ENCODE measurements at regions not wholly inside any gene's neighbourhood (a gene's known extent, or its start where the extent isn't known, plus 50 kb on each side); places are given as distances from the start of the nearest gene placed in this dataset.

DNA sequence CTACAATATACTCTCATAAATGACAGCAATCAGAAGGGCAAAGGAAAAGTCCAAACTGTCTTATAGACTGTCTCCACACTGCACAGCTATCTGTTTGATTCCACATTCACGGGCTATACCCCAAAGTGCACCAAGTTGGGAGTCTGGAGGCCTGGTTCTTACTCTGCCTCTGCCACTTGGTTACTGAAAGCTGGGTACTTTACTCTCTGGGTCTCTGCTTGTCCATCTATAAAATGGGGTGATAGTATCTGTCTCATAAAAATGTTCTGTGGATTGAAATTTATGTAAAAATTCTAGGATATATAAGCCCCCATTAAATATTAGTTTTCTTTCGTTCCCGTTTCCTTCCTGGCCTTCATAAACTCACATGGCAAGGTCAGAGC lies 86.5 kb downstream of the CD164 start:
- no peak for DNase-seq (ENCODE audit: low read depth in 4 of 4, low spot score in 1 of 4)

DNA sequence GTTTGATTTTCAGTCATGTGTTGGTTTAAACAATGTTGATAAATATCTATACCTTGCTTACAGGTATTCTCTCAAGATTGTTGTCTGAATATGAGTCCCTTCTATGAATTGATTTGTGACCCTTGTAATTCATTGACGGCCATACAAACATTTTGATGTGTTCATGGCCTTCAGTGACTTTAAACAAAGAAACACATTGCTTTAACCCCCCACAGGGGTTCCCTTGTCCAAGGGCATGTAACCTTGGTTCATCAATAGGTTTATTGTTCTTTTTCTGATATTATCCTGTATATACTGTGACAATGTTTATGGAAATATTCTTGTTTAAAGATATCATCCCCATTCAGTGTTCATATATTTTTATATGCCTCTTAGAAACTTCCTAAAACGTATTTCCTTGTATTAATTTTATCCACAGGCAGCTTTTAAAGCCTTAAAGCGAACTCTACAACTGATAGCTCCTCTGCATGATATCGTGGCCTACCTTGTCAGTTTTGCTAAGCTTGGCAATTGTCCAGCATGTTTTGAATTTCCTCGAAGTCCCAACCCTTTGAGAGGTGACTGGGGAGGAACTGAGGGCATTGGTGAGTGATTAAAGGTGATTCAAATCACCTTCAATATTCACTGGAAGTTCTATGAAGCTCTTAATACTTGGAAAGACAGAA lies 87.0 kb downstream of the CD164 start:
- DNase-seq (ENCODE audit: low read depth in 4 of 4, low spot score in 1 of 4), result no peak

- DNase-seq (ENCODE audit: low read depth in 4 of 4, low spot score in 1 of 4), result no peak
Observed at GRCh38 chr6:109292983-109293586, 89.2 kb downstream of the CD164 start.

- no peak for DNase-seq (ENCODE audit: low read depth in 4 of 4, low spot score in 1 of 4)
Observed at GRCh38 chr6:109292420-109292819, 89.8 kb downstream of the CD164 start.

DNA sequence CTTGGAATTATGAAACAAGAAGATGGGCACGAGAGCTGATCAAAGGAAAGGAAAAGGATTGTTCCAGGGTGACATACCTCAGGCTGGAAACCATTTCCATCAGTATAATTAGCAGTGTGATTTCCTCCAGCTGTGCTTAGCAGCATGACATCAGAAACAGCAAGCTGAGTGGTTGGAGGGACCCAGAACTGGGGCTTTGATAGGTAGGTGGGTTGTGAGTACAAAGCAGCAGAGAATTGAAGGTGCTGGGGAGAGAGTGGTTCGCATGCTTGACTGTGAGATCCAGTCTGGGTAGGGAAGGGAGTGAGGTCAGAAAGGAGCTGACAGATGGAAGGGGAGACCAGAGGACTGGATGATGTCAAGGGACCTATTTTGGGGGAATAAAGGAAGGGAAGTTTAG lies 90.4 kb downstream of the CD164 start:
- DNase-seq (ENCODE audit: low read depth in 4 of 4, low spot score in 1 of 4), result no peak

DNA sequence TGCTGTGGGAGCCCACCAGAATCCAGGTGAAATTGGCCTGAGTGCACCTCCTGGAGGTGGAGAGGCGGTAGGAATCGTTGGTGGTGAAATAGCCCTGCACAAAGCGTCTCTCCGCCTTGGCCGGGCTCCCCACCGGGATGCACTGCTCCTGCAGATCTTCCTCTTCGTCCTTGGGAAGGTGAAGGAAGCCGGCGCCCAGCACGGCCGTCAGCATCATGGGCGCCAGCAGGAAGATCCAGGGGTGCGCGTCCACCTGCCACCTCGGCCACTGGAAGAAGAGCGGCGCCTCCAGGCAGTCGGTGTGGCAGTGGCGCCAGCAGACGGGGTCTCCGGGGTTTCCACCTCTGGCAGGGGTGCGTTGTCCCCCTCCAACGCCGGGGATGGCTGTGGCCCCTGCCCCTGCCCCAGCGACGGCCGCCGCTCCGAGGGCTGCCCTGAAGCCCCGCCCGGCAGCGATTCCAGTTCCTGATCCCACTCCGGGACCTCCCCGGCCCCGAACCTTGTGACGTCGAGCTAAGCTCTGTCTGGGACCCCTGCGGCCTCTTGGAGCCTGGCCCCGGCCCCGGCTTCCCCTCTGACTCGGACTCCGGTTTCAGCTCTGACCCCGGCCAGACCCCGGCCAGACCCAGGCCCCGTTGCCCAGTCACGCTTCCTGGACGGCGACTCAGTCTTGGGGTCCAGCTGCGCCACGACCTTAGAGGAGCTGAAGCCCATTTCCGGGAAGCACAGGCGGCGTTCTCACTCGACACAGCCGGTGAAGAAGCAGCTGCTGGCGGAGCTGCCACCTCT lies 91.9 kb downstream of the CD164 start:
- no peak for DNase-seq (ENCODE audit: low read depth in 4 of 4, low spot score in 1 of 4)

DNA sequence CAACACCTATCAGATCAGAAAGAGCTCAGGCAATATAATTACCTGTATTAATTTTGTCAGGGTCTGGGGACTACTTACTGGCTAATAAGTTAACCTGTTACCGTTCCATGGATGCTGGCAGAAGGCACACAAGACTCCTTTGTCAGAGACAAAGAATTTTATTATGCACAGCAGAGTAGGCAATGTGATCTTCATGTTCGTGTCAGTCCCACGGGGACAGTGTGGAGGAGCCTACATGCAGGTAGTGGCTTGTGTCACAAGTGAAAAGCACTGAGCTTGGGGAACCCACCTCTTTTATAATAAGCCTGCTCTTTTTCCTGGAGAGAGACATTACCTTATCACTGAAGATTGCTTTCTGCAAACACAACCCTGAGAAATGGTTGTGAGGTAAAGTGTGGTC lies 96.9 kb downstream of the CD164 start:
- DNase-seq (ENCODE audit: low read depth in 4 of 4, low spot score in 1 of 4), result no peak

DNA sequence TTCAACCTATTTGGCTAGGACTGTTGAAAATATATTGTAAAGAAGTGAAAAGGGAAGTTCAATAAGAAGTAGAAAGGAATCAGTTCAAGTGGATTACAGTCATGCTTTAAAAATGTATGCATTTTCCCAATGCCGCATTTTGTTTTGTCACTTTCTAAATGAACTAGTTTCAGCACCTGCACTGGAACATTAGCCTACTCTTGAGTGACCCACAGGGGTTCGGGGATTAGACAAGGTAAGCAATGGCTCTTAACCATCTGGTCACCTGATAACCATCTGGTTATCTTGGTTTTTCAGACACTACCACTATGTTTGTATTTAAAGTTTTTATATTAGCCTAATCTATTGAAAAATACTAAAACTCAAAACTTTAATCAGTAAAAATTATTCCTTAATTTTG lies 97.6 kb downstream of the CD164 start:
- no peak for DNase-seq (ENCODE audit: low read depth in 4 of 4, low spot score in 1 of 4)

DNA sequence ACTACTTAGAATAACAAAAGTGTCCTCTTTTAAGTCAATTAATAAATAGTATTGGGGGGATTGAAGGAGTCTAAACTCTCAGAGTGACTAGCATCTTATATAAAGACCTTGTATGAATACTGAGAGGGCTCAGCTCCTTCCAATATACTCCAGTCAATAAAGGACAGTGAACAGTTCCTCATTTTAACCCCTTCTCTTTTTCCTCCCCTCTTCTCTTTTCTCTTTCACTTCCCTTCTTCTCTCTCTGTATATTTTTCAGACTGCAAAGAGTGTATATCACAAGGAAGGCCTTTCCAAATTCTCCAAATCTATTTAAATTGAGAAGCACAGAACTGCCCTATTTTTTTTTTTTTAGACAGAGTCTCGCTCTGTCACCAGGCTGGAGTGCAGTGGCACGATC lies 99.5 kb downstream of the CD164 start:
- no peak for DNase-seq (ENCODE audit: low read depth in 4 of 4, low spot score in 1 of 4)

DNA sequence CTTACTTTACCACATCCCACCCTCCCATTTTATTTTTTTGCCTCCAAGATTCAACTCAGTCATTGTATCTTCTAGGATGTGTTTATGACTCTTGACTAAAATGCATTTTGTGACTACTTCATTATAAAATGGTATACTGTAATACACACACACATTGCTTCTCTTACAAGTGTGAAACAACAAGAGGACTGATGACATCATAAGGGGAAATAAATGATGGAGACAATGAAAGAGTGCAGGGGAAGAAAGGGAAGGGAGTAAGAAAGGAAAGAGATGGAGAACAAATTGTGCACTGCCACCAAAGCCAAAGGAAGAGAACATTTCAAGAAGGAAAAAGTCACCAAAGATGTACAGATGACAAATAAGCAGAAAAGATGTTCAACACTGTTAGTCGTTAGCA lies 102.6 kb downstream of the CD164 start:
- DNase-seq (ENCODE audit: low read depth in 4 of 4, low spot score in 1 of 4), result no peak

- no peak for DNase-seq (ENCODE audit: low read depth in 4 of 4, low spot score in 1 of 4)
Observed at GRCh38 chr6:109271622-109272021, 110.6 kb downstream of the CD164 start.

DNA sequence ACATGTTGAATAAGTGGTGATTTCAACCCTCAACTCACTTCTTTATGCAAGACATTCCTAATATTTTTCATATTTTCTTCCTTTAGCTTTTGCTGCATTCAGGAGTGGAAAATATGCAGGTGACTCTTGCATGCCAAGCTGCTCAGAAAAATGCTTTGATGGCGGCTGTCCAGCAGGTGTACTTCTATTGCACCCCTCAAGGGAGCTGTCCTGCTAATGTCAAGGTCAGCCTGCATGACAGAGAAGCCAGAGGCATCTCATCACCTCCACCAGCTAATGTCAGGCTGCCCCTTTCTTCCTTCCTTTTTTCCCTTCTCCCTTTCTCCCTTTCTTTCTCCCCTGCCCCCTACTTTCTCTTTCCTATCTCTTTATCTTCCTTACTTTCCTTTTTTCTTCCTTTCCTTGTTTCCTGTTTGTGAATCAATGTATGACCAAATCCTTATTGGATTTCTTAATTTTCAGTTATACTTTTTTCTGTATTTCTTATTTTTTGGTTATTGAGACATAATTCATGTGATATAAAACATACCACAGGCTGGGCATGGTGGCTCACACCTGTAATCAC lies 112.2 kb downstream of the CD164 start:
- DNase-seq (ENCODE audit: low read depth in 4 of 4, low spot score in 1 of 4), result no peak

- no peak for DNase-seq (ENCODE audit: low read depth in 4 of 4, low spot score in 1 of 4)
Observed at GRCh38 chr6:109269057-109269456, 113.2 kb downstream of the CD164 start.

GRCh38 chr6:109265530-109265929 lies 116.7 kb downstream of the CD164 start:
- no peak for DNase-seq (ENCODE audit: low read depth in 4 of 4, low spot score in 1 of 4)

DNA sequence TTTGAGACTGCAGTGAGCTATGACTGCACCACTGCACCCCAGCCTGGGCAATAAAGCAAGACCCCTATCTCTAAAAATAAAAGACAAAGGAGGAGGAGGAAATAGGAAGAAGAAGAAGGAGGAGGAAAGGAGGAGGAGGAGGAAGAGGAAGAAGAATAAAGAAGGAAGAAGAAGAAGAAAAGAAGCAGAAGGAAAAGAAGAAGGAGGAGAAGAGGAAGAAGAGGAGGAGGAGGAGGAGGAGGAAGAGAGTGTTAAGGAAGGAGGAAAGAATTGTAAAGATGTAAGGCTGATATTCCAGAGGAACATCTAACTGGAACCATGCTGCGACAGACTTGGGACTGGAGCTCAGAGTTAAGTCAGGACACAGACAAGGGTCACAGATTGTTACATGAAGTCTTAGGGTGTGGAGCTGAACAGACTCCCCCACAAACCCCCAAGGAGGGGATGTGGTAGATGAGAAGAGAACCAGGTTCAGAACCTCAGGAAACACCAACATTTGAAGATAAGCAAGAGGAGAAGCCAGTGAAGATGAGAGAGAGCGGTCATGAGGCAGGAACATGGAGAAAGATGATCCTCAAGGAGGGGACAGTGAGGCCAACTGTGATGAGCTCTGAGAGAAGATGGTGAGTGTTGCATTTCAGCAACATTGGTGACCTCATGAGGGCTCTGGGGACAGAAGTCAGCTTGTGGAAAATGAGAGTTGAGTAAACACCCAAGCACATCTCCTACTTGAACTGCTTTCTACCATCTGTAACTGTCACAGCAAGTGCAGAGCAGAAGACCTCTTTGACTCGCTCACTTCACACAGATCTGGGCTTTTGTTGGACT lies 118.2 kb downstream of the CD164 start:
- DNase-seq (ENCODE audit: low read depth in 4 of 4, low spot score in 1 of 4), result no peak

DNA sequence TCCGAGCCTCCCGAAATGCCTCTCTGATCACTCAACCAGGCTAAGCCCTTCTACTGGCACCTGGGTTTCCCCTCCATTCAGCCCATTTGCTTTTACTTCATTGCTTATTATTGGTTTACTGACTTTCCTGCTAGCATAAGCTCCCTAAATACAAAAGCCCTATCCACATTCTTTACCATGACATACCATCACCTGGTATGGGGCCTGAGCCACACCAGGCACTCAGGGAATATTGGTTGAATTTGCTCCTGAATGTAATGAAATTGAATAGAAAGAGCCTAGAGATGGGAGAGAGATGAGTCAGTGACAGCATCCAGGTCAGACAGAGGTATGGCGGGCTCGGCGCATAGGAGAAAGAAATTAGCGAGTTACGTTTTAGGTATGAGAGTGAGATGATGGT lies 120.0 kb downstream of the CD164 start:
- DNase-seq (ENCODE audit: low read depth in 4 of 4, low spot score in 1 of 4), result no peak

DNA sequence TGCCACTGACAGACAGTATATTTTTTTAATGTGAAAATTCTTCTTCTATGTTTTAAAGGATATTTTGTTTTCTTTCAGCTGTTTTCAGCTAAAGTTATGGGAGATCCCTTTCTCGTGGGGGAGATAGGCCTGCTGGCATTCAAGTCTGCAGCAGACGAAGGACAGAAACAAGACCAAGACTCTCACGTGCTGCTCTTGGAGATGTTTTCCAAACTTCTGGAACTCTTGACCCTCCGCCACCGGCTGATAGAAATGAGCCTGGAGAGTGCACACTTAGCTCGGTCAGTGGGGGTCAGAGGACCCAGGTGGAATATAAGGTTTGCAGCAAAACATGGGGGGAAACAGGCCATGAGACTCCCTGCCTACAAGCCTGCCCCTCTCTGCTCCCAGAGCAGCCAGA lies 120.5 kb downstream of the CD164 start:
- DNase-seq (ENCODE audit: low read depth in 4 of 4, low spot score in 1 of 4), result no peak

DNA sequence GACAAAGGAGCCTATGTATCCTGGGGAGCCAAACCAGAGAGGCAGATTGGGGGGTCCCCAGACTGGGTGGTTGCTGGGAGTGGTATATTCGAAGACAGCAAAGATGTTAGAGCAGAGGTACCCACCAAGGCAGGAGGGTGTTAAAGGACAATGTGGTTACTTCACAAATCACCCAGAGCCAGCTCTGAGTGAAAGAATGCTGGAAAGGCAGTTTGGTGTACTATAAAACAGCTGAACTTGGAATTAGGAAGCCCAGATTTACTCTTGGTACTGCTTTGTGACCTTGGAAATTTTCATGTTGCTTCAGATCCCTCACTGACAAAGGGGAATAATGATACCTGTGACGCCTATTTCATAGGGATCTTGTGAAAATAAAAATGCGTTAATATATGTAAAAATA lies 121.6 kb downstream of the CD164 start:
- DNase-seq (ENCODE audit: low read depth in 4 of 4, low spot score in 1 of 4), result no peak

DNA sequence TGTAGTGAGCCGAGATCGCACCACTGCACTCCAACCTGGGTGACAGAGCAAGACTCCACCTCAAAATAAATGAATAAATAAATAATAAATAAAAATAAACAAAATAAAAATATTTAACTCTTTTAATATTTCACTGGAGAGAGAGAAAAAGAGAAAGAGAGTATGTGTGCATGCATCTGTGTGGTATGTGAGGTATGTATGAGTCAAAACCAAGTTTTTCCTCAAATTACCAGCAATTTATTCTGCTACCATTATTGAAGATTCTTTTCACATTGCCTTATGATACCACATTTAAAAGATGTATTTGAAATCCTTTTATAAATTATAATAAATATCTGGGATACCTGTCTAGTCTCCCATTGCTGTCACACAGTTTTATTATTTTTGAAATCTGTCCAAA lies 122.1 kb downstream of the CD164 start:
- no peak for DNase-seq (ENCODE audit: low read depth in 4 of 4, low spot score in 1 of 4)

DNA sequence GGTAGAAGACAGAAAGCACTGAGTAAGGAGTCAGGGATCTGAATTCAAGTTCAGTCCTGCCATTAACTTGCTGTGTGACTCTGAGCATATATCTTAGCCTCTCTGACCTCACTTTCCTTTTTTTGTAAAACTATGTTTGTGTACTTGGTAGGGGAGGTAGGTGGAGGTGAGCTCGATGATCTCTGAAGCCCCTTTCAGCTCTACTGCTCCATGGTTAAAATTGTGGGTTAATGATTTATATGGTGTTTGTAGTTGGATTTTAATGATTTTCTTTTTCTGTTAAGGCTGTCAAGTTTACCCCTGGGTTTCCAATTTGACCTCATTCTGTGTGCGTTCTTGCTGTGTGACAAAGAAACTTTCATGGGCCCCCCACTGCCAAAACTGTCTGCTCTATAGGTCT lies 124.1 kb downstream of the CD164 start:
- DNase-seq (ENCODE audit: low read depth in 4 of 4, low spot score in 1 of 4), result no peak

DNA sequence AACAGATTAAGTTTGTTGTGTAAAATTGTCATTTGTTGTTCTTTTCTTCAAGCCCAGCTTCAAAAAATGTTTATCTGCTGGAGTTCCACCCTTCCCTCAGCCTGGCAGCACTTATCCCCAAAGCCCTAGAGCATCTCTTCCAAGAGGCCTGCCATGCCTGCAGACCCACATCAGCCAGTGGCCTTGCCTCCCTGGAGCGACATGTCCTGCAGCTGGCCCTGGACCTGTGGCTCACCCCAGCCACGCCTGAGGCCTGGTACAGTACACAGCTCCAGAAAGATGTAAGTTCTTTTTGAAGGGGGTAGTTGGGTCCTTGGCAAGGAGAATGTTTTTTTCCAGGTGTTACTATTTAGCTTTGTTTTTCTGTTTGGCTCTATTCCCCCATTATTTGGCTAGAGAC lies 124.8 kb downstream of the CD164 start:
- no peak for DNase-seq (ENCODE audit: low read depth in 4 of 4, low spot score in 1 of 4)

Measured in stimulated activated CD4-positive, alpha-beta T cell treated with anti-CD3 and anti-CD28 coated beads, Interleukin-1b, Interleukin-23, amount 100 ng/mL, for 24 hours (primary cell).